ENCODE measurements at regions not wholly inside any gene's neighbourhood (a gene's known extent, or its start where the extent isn't known, plus 50 kb on each side); places are given as distances from the start of the nearest gene placed in this dataset.

DNA sequence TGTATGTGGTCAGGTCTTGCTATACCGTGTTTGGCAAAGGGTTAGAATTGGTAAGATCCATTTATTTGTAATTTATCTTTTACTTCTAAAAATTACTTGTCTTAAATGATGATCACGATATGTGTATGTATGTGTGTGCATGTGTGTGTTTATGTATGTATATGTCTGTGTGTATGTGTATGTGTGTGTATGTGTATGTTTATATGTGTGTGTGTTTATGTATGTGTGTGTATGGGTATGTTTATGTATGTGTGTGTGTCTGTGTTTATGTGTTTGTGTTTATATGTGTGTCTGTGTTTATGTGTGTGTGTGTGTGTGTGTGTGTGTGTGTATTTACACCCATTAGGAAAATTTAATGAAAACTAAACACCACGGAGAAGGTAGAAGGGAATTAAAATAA, 176.9 kb upstream of the FZD8 start:
- TF ChIP-seq CTCF (IDR thresholded peaks at IDR 0.05) (no peak), POLR2A (IDR thresholded peaks at IDR 0.05) (no peak)

Measured in Peyer's patch (tissue), 4 donors.